Daoy (cell line): ENCODE measurements at regions not wholly inside any gene's neighbourhood (a gene's known extent, or its start where the extent isn't known, plus 50 kb on each side); places are given as distances from the start of the nearest gene placed in this dataset.
"Not testable (repeated sequence)": the region's sequence is repeated elsewhere in the genome, so short reads cannot be mapped to it uniquely, and the experiment has no call there.

Experiments used
- DNase-seq: peaks from one replicate; pipeline ENCODE4 v3.0.0-alpha.2; 2015; ENCODE audit warnings: low read depth

- no peak for DNase-seq
Measured at GRCh38 chr4:66837279-66837922, 707.9 kb downstream of the CENPC start.

GRCh38 chr4:66829310-66829709 lies 716.0 kb downstream of the CENPC start:
- no peak for DNase-seq

- no peak for DNase-seq
Measured at GRCh38 chr4:66820681-66821080, 724.6 kb downstream of the CENPC start.

GRCh38 chr4:66814277-66814676 lies 731.0 kb downstream of the CENPC start:
- DNase-seq: no peak

GRCh38 chr4:66805582-66805981 lies 739.7 kb downstream of the CENPC start:
- DNase-seq: no peak

GRCh38 chr4:66804979-66805378 lies 740.3 kb downstream of the CENPC start:
- no peak for DNase-seq

GRCh38 chr4:66797608-66798007 lies 747.7 kb downstream of the CENPC start:
- DNase-seq: no peak

- DNase-seq: no peak
Measured at GRCh38 chr4:66795724-66796123, 749.6 kb downstream of the CENPC start.

GRCh38 chr4:66794390-66795034 lies 750.8 kb downstream of the CENPC start:
- no peak for DNase-seq

GRCh38 chr4:66791686-66792085 lies 753.6 kb downstream of the CENPC start:
- peak; percentile 0 for DNase-seq

- DNase-seq: no peak
Measured at GRCh38 chr4:66785479-66785878, 759.8 kb downstream of the CENPC start.

GRCh38 chr4:66782751-66783150 lies 762.6 kb downstream of the CENPC start:
- DNase-seq: not testable (repeated sequence)

GRCh38 chr4:66777097-66777496 lies 768.2 kb downstream of the CENPC start:
- no peak for DNase-seq

- no peak for DNase-seq
Measured at GRCh38 chr4:66769441-66769840, 775.9 kb downstream of the CENPC start.

- DNase-seq: no peak
Measured at GRCh38 chr4:66767442-66767841, 777.9 kb downstream of the CENPC start.

GRCh38 chr4:66766557-66766956 lies 778.7 kb downstream of the CENPC start:
- DNase-seq: no peak

- peak; percentile 11 for DNase-seq
Measured at GRCh38 chr4:66750273-66750672, 795.0 kb downstream of the CENPC start.

- not testable (repeated sequence) for DNase-seq
Measured at GRCh38 chr4:66746918-66747317, 798.4 kb downstream of the CENPC start.

- no peak for DNase-seq
Measured at GRCh38 chr4:66741081-66741480, 804.2 kb downstream of the CENPC start.

GRCh38 chr4:66736606-66737005 lies 808.7 kb downstream of the CENPC start:
- DNase-seq: no peak

- DNase-seq: no peak
Measured at GRCh38 chr4:66728280-66728679, 817.0 kb downstream of the CENPC start.

- DNase-seq: not testable (repeated sequence)
Measured at GRCh38 chr4:66712301-66712921, 832.9 kb downstream of the CENPC start.

- no peak for DNase-seq
Measured at GRCh38 chr4:66704243-66704642, 841.1 kb downstream of the CENPC start.
